HCT116 (cell line): ENCODE measurements at regions not wholly inside any gene's neighbourhood (a gene's known extent, or its start where the extent isn't known, plus 50 kb on each side); places are given as distances from the start of the nearest gene placed in this dataset.

Experiments
- ATAC-seq: fragments of 200-7000 bp; cut with Tn5 transposase; 2 replicates; pipeline ENCODE4 v1.9.1; 2020; ENCODE audit warnings: mild to moderate bottlenecking, moderate library complexity
- BruUV-seq: library from RNA; stranded (reverse); fragments of 400-500 nt; replicated peaks from 2 replicates; lab custom pipeline; 2021; lab: Mats Ljungman, UMichigan
- CTCF ChIA-PET: fragments of 300-600 bp; sonication (Branson Sonifier 250); formaldehyde crosslinking; loops from one replicate; lab custom pipeline; 2021; ENCODE audit warnings: antibody characterized with exemption; lab: Charles Lee
- POLR2A ChIA-PET: fragments of 300-600, 350-600 bp; sonication (Branson Sonifier 250); formaldehyde crosslinking; loops from one replicate; lab custom pipeline; 2021; ENCODE audit warnings: antibody characterized with exemption; lab: Charles Lee
- RAD21 ChIA-PET, 2 experiments: fragments of 300-600 bp; sonication (Branson Sonifier 250); formaldehyde crosslinking; loops; one replicate each; lab custom pipeline; 2023; ENCODE audit warnings: low total read pairs in 2 of 2; ENCODE audit not compliant: uncharacterized antibody in 2 of 2, unreplicated experiment in 2 of 2, low non-redundant PET in 1 of 2; lab: Charles Lee
- DNase-seq: peaks from one replicate; pipeline ENCODE4 v3.0.0-alpha.2; 2010; ENCODE audit warnings: low read depth, low spot score
- H2AFZ ChIP-seq: fragments of 200-600 bp; shearing (Covaris generic), sonication (generic); 2 replicates; pipeline ENCODE4 v1.6.1; 2017; ENCODE audit warnings: low read depth, mixed run types, mixed read lengths, antibody characterized with exemption, low read length; ENCODE audit not compliant: poor library complexity, severe bottlenecking
- H3K27ac ChIP-seq: 2 replicates; pipeline ENCODE4 v1.5.1; 2012; ENCODE audit warnings: low read depth, low read length
- H3K27me3 ChIP-seq: fragments of 200-600 bp; sonication (generic); 2 replicates; pipeline ENCODE4 v1.6.1; 2016; ENCODE audit warnings: mixed run types, low read length, mixed read lengths; ENCODE audit not compliant: insufficient read depth
- H3K36me3 ChIP-seq, 2 experiments: fragments of 200-500 bp in 1 of 2; fragments of 200-600 bp in 1 of 2; sonication (Bioruptor generic) in 1 of 2; sonication (generic) in 1 of 2; 2 replicates each; pipeline versions ENCODE4 v1.5.1 to v1.6.1; 2014 to 2016; ENCODE audit warnings: low read length in 2 of 2, inconsistent platforms in 1 of 2, mixed read lengths in 1 of 2, mixed run types in 1 of 2; ENCODE audit not compliant: insufficient read depth in 2 of 2, control insufficient read depth in 1 of 2
- H3K4me1 ChIP-seq, 2 experiments: fragments of 200-600 bp in 1 of 2; sonication (generic) in 1 of 2; 2 replicates each; pipeline versions ENCODE4 v1.5.1 to v1.6.1; 2012 to 2017; ENCODE audit warnings: low read length in 2 of 2, inconsistent platforms in 1 of 2, mild to moderate bottlenecking in 1 of 2, mixed read lengths in 1 of 2, mixed run types in 1 of 2, moderate library complexity in 1 of 2; ENCODE audit not compliant: insufficient read depth in 2 of 2, control insufficient read depth in 1 of 2
- H3K4me2 ChIP-seq: fragments of 200-600 bp; sonication (generic); 2 replicates; pipeline ENCODE4 v1.6.1; 2017; ENCODE audit warnings: mixed run types, low read length, mixed read lengths
- H3K4me3 ChIP-seq, 2 experiments: fragments of 200-600 bp in 1 of 2; sonication (generic) in 1 of 2; replicated peaks in 1 of 2; 2 replicates each; pipeline ENCODE4 v1.5.1; 2011 to 2016; ENCODE audit warnings: low read length in 2 of 2, control low read depth in 1 of 2, low read depth in 1 of 2, mild to moderate bottlenecking in 1 of 2, mixed read lengths in 1 of 2, mixed run types in 1 of 2
- H3K79me2 ChIP-seq: fragments of 200-600 bp; sonication (generic); 2 replicates; pipeline ENCODE4 v1.6.1; 2017; ENCODE audit warnings: mild to moderate bottlenecking, mixed run types, low read length, moderate library complexity, mixed read lengths; ENCODE audit not compliant: insufficient read depth
- H3K9ac ChIP-seq: fragments of 200-600 bp; sonication (generic); 2 replicates; pipeline ENCODE4 v1.6.1; 2016; ENCODE audit warnings: low read length, mixed read lengths
- H3K9me2 ChIP-seq: fragments of 200-600 bp; sonication (generic), shearing (Covaris generic); 2 replicates; pipeline ENCODE4 v1.6.1; 2017; ENCODE audit warnings: mixed run types, mild to moderate bottlenecking, moderate library complexity; ENCODE audit not compliant: insufficient read depth
- H3K9me3 ChIP-seq, 2 experiments: fragments of 200-500 bp in 1 of 2; fragments of 200-600 bp in 1 of 2; sonication (Bioruptor generic) in 1 of 2; sonication (generic) in 1 of 2; 2 replicates each; pipeline ENCODE4 v1.6.1; 2014 to 2017; ENCODE audit warnings: low read length in 2 of 2, mixed read lengths in 2 of 2, inconsistent platforms in 1 of 2, low read depth in 1 of 2, mild to moderate bottlenecking in 1 of 2, mixed run types in 1 of 2, moderate library complexity in 1 of 2; ENCODE audit not compliant: control insufficient read depth in 1 of 2, insufficient read depth in 1 of 2
- H4K20me1 ChIP-seq: fragments of 200-600 bp; sonication (generic), shearing (Covaris generic); 2 replicates; pipeline ENCODE4 v1.6.1; 2017; ENCODE audit warnings: mixed run types, mild to moderate bottlenecking, moderate library complexity; ENCODE audit not compliant: insufficient read depth
- ATF3 ChIP-seq: IDR thresholded peaks from 2 replicates; pipeline ENCODE4 v1.6.1; 2012
- CEBPB ChIP-seq: IDR thresholded peaks from 2 replicates; pipeline ENCODE4 v1.6.1; 2012; ENCODE audit warnings: low read depth
- CTCF ChIP-seq, 3 experiments: fragments of 200-600 bp in 1 of 3; sonication (generic) in 1 of 3; IDR thresholded peaks in 2 of 3; conservative IDR thresholded peaks in 1 of 3; 2 replicates each; pipeline ENCODE4 v1.5.1; 2012 to 2017; ENCODE audit warnings: low read depth in 2 of 3, low read length in 2 of 3, antibody characterized with exemption in 1 of 3, borderline replicate concordance in 1 of 3, control low read depth in 1 of 3, mild to moderate bottlenecking in 1 of 3, mixed read lengths in 1 of 3, mixed run types in 1 of 3, moderate library complexity in 1 of 3; ENCODE audit not compliant: insufficient read depth in 1 of 3
- FOSL1 ChIP-seq: IDR thresholded peaks from 2 replicates; pipeline ENCODE4 v1.6.1; 2012; ENCODE audit warnings: low read depth
- SIN3A ChIP-seq: IDR thresholded peaks from 2 replicates; pipeline ENCODE4 v1.6.1; 2012; ENCODE audit warnings: low read depth
- SRF ChIP-seq: IDR thresholded peaks from 2 replicates; pipeline ENCODE4 v1.6.1; 2012; ENCODE audit warnings: low read depth
- YY1 ChIP-seq: IDR thresholded peaks from 2 replicates; pipeline ENCODE4 v1.6.1; 2011; ENCODE audit warnings: low read length, low read depth, moderate library complexity, mild to moderate bottlenecking; ENCODE audit not compliant: insufficient replicate concordance; ENCODE audit errors: extremely low read depth
- ZBTB33 ChIP-seq: IDR thresholded peaks from 2 replicates; pipeline ENCODE4 v1.6.1; 2011; ENCODE audit warnings: mild to moderate bottlenecking, low read length, moderate library complexity; ENCODE audit not compliant: insufficient replicate concordance; ENCODE audit errors: extremely low read depth
- ZFX ChIP-seq: fragments of 450-650 bp; IDR thresholded peaks from 2 replicates; pipeline ENCODE4 v1.6.1; 2017
- intact Hi-C: fragments of 100-400 bp; cut with micrococcal nuclease; formaldehyde crosslinking; loops from 2 replicates; pipeline ENCODE4 v1.10.0; 2022

- RAD21 ChIA-PET, result no interaction called here
- no peak overlapping the region for H3K4me2 ChIP-seq
- no TSS peak for BruUV-seq
- no peak overlapping the region for H2AFZ ChIP-seq
- intact Hi-C loops, result no loop called here
- no peak overlapping the region for H3K27ac ChIP-seq
- no peaks in the 10 kb centered on the region for H4K20me1 ChIP-seq
- POLR2A ChIA-PET, result no interaction called here
- H3K9me2 ChIP-seq, result no peaks in the 10 kb centered on the region
- no peaks in the 10 kb centered on the region for H3K27me3 ChIP-seq
- no peak for TF ChIP-seq ZFX
- no peak for TF ChIP-seq SRF
- TF ChIP-seq ZBTB33, result no peak
- no peak for TF ChIP-seq SIN3A
- TF ChIP-seq CEBPB, result no peak
- no peak for TF ChIP-seq ATF3
- no peak for TF ChIP-seq FOSL1
- no peak for TF ChIP-seq YY1
- DNase-seq, result no peak
- H3K9me3 ChIP-seq, result no peaks in the 10 kb centered on the region
- peaks cover 40% of the 10 kb centered on the region for H3K79me2 ChIP-seq
- no peak for ATAC-seq
- H3K9ac ChIP-seq, result no peak overlapping the region
- H3K4me1 ChIP-seq, result no peaks in the 10 kb centered on the region
- CTCF ChIA-PET, result no interaction called here
- H3K36me3 ChIP-seq, result no peaks in the 10 kb centered on the region
- no peak overlapping the region for H3K4me3 ChIP-seq
Measured at GRCh38 chr3:82015241-82015640, 253.8 kb upstream of the GBE1 start.

DNA sequence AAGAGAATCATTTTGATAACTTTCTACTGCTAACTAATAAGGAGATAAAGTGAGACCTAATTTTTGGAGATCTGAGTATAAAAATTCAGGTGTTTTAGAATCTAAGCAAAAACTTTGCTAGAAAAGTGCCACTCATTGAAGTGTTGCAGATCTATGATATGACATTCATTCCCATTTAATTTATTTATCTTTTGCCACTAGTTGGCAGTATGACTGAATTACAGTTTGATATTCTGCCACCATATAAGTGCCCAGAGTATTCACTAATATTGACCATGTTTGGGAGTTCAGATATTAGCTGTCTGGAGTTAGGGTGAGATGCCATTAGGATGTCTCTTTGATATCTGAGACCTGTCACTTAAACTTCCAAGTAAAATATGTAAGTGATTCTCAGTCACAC, 251.3 kb upstream of the GBE1 start:
- intact Hi-C loops, result no loop called here

More for the DNA sequence above, 251.3 kb upstream of the GBE1 start:
- Histone ChIP-seq H3K36me3 (no peaks in the 10 kb centered on the region), H4K20me1 (no peaks in the 10 kb centered on the region), H3K4me3 (no peak overlapping the region), H3K9me2 (no peaks in the 10 kb centered on the region), H3K9me3 (no peaks in the 10 kb centered on the region), H3K27me3 (no peaks in the 10 kb centered on the region), H3K4me1 (no peaks in the 10 kb centered on the region), H3K9ac (no peak overlapping the region), H2AFZ (no peak overlapping the region), H3K4me2 (no peak overlapping the region), H3K79me2 (peaks cover 36% of the 10 kb centered on the region), H3K27ac (no peak overlapping the region)
- DNase-seq, result no peak
- CTCF ChIA-PET, result no interaction called here
- ATAC-seq, result peak; percentile 44; the same call in 1 of the 2 replicates
- BruUV-seq, result no TSS peak
- TF ChIP-seq FOSL1 (no peak), CTCF (IDR thresholded peaks at IDR 0.05 in 2 of 3, conservative IDR thresholded peaks at IDR 0.05 in 1 of 3; ENCODE audit: borderline replicate concordance in 1 of 3, insufficient read depth in 1 of 3, low read depth in 2 of 3, low read length in 2 of 3) (peak in 1 of 3 experiments; percentile 56; a peak in 2 of 6 replicates)
- RAD21 ChIA-PET, result no interaction called here
- POLR2A ChIA-PET, result no interaction called here
